HEK293 (cell line): ENCODE measurements at regions not wholly inside any gene's neighbourhood (a gene's known extent, or its start where the extent isn't known, plus 50 kb on each side); places are given as distances from the start of the nearest gene placed in this dataset.

Experiments
- CTCF ChIA-PET: fragments of 350-600 bp; formaldehyde crosslinking; extraction: SDS; loops from one replicate; lab custom pipeline; 2021; ENCODE audit warnings: antibody characterized with exemption; lab: Yijun Ruan, JAX
- POLR2A ChIA-PET: fragments of 300-600 bp; formaldehyde crosslinking; extraction: SDS; loops from one replicate; lab custom pipeline; 2020; ENCODE audit warnings: antibody characterized with exemption, inconsistent platforms; lab: Yijun Ruan, JAX
- H3K27ac ChIP-seq: fragments of 200-500 bp; sonication (Bioruptor generic); 2 replicates; pipeline ENCODE4 v1.5.1; 2014; ENCODE audit warnings: low read depth, low read length, control low read depth, inconsistent platforms; ENCODE audit errors: extremely low read depth
- H3K36me3 ChIP-seq, 2 experiments: fragments of 200-500 bp in 1 of 2; sonication (Bioruptor generic) in 1 of 2; 1 replicate in 1 of 2; 2 replicates in 1 of 2; pipeline ENCODE4 v1.5.1; 2014 to 2017; ENCODE audit warnings: inconsistent platforms in 2 of 2, low read length in 2 of 2; ENCODE audit not compliant: control insufficient read depth in 2 of 2, insufficient read depth in 1 of 2
- H3K4me1 ChIP-seq: fragments of 200-500 bp; sonication (Bioruptor generic); 2 replicates; pipeline ENCODE4 v1.5.1; 2014; ENCODE audit warnings: mild to moderate bottlenecking, low read length, inconsistent platforms; ENCODE audit not compliant: control insufficient read depth, insufficient read depth
- H3K4me3 ChIP-seq: 2 replicates; pipeline ENCODE4 v1.5.1; 2011; ENCODE audit warnings: low read depth, mild to moderate bottlenecking, control low read depth, low read length, moderate library complexity
- H3K9me3 ChIP-seq: fragments of 200-500 bp; sonication (Bioruptor generic); 2 replicates; pipeline ENCODE4 v1.5.1; 2014; ENCODE audit warnings: low read depth, low read length, inconsistent platforms; ENCODE audit not compliant: control insufficient read depth, insufficient read depth
- FEZF1 ChIP-seq: fragments of 450-650 bp; formaldehyde crosslinking; IDR thresholded peaks from 2 replicates; pipeline ENCODE4 v1.5.1; 2016; ENCODE audit warnings: missing biosample characterization, missing genetic modification characterization
- KLF10 ChIP-seq: fragments of 450-650 bp; IDR thresholded peaks from 2 replicates; pipeline ENCODE4 v1.5.1; 2018; ENCODE audit warnings: missing biosample characterization, mild to moderate bottlenecking, missing genetic modification characterization
- PATZ1 ChIP-seq: fragments of 450-650 bp; formaldehyde crosslinking; IDR thresholded peaks from 2 replicates; pipeline ENCODE4 v1.5.1; 2016; ENCODE audit warnings: missing biosample characterization, missing genetic modification characterization
- PBX3 ChIP-seq: sonication (generic); formaldehyde crosslinking; IDR thresholded peaks from 2 replicates; pipeline ENCODE4 v1.8.1; 2022; ENCODE audit warnings: mild to moderate bottlenecking, moderate library complexity, missing genetic modification reagents
- SALL2 ChIP-seq: fragments of 450-650 bp; formaldehyde crosslinking; IDR thresholded peaks from 2 replicates; pipeline ENCODE4 v1.5.0; 2017; ENCODE audit warnings: missing biosample characterization, mild to moderate bottlenecking, missing genetic modification characterization, borderline replicate concordance
- SCRT1 ChIP-seq: fragments of 450-650 bp; formaldehyde crosslinking; IDR thresholded peaks from 2 replicates; pipeline ENCODE4 v1.5.1; 2016; ENCODE audit warnings: missing biosample characterization, missing genetic modification characterization, borderline replicate concordance
- ZBTB8A ChIP-seq: fragments of 450-650 bp; formaldehyde crosslinking; IDR thresholded peaks from 2 replicates; pipeline ENCODE4 v1.5.1; 2016; ENCODE audit warnings: missing biosample characterization, missing genetic modification characterization
- ZNF23 ChIP-seq: fragments of 450-650 bp; formaldehyde crosslinking; IDR thresholded peaks from 2 replicates; pipeline ENCODE4 v1.5.1; 2016; ENCODE audit warnings: missing biosample characterization, missing genetic modification characterization, borderline replicate concordance
- ZNF280C ChIP-seq: fragments of 450-650 bp; formaldehyde crosslinking; IDR thresholded peaks from 2 replicates; pipeline ENCODE4 v1.5.1; 2016; ENCODE audit warnings: missing biosample characterization, missing genetic modification characterization
- ZNF292 ChIP-seq: fragments of 450-650 bp; formaldehyde crosslinking; IDR thresholded peaks from 2 replicates; pipeline ENCODE4 v1.5.1; 2016; ENCODE audit warnings: low read depth, missing biosample characterization, missing genetic modification characterization, borderline replicate concordance
- ZNF394 ChIP-seq: fragments of 450-650 bp; formaldehyde crosslinking; IDR thresholded peaks from 2 replicates; pipeline ENCODE4 v1.5.1; 2016; ENCODE audit warnings: missing biosample characterization, missing genetic modification characterization, mild to moderate bottlenecking, moderate library complexity, borderline replicate concordance
- ZNF416 ChIP-seq: fragments of 450-650 bp; formaldehyde crosslinking; IDR thresholded peaks from 2 replicates; pipeline ENCODE4 v1.5.1; 2016; ENCODE audit warnings: missing biosample characterization, missing genetic modification characterization
- ZNF433 ChIP-seq: fragments of 450-650 bp; formaldehyde crosslinking; IDR thresholded peaks from 2 replicates; pipeline ENCODE4 v1.5.1; 2016; ENCODE audit warnings: missing biosample characterization, missing genetic modification characterization, low read depth
- ZNF677 ChIP-seq: fragments of 450-650 bp; IDR thresholded peaks from 2 replicates; pipeline ENCODE4 v1.5.0; 2018; ENCODE audit warnings: missing biosample characterization, mild to moderate bottlenecking, missing genetic modification characterization, moderate library complexity
- ZNF692 ChIP-seq: fragments of 450-650 bp; formaldehyde crosslinking; IDR thresholded peaks from 2 replicates; pipeline ENCODE4 v1.5.1; 2016; ENCODE audit warnings: missing biosample characterization, missing genetic modification characterization
- TF ChIP-seq, protein P1 (sequence below): fragments of 450-650 bp; formaldehyde crosslinking; conservative IDR thresholded peaks from 2 replicates; pipeline ENCODE4 v1.5.1; 2016; ENCODE audit warnings: low read depth, missing biosample characterization, missing genetic modification characterization

GRCh38 chr20:22466447-22467171 is 117.8 kb downstream of the FOXA2 start (continued):
- TF ChIP-seq PATZ1 (tag by site-specific recombination) (no peak), ZNF394 (tag by site-specific recombination) (no peak), ZNF280C (tag by site-specific recombination) (no peak), SCRT1 (tag by site-specific recombination) (no peak), ZNF433 (tag by site-specific recombination) (no peak), SALL2 (tag by site-specific recombination) (no peak), ZBTB8A (tag by site-specific recombination) (no peak)

DNA sequence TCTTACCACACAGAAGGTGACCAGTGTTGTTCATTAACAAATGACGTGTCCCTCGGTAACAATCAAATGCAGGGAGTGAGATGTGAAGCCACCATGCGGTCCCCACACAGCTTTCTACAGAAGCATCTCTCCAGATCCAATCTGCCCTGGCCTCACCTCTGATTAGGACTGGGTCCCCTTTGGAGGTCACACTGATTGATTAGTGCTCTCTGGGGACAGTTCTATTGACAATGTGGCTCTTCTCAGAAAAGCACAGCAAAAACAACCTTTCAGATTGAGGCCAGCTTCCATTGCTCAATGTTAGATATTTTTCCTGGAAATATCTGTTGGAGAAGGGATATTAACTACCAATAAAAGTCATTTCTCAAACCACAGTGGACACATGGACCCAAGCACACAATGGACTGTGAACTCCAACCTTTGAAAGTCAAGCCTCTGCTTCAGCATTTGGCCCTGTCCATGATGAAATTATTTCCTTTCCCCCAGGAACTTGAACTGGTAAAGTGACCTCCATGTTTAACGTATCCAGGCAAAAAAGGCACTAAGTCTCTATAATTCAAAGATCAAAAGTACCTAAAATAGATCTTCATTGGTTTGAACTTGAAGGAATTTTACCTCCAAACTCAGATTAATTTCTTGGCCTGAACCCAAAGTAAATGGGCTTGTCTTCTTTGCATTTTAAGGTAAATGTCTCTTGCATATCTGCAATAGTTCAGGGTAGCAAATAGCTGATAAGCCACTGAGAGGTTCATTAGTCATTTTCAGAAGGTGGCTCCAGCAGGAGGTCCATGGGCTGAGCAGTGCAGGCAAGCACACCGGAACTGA is 118.5 kb downstream of the FOXA2 start:
- TF ChIP-seq, protein P1, sequence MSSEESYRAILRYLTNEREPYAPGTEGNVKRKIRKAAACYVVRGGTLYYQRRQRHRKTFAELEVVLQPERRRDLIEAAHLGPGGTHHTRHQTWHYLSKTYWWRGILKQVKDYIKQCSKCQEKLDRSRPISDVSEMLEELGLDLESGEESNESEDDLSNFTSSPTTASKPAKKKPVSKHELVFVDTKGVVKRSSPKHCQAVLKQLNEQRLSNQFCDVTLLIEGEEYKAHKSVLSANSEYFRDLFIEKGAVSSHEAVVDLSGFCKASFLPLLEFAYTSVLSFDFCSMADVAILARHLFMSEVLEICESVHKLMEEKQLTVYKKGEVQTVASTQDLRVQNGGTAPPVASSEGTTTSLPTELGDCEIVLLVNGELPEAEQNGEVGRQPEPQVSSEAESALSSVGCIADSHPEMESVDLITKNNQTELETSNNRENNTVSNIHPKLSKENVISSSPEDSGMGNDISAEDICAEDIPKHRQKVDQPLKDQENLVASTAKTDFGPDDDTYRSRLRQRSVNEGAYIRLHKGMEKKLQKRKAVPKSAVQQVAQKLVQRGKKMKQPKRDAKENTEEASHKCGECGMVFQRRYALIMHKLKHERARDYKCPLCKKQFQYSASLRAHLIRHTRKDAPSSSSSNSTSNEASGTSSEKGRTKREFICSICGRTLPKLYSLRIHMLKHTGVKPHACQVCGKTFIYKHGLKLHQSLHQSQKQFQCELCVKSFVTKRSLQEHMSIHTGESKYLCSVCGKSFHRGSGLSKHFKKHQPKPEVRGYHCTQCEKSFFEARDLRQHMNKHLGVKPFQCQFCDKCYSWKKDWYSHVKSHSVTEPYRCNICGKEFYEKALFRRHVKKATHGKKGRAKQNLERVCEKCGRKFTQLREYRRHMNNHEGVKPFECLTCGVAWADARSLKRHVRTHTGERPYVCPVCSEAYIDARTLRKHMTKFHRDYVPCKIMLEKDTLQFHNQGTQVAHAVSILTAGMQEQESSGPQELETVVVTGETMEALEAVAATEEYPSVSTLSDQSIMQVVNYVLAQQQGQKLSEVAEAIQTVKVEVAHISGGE (tag by site-specific recombination) = no peak
- no peak for TF ChIP-seq KLF10 (tag by site-specific recombination)
- no peak for TF ChIP-seq ZNF292 (tag by site-specific recombination)
- no peak for TF ChIP-seq PBX3 (CRISPR knock-in tag)
- TF ChIP-seq ZNF677 (tag by site-specific recombination) = no peak
- TF ChIP-seq ZNF416 (tag by site-specific recombination) = no peak
- no peak for TF ChIP-seq ZNF692 (tag by site-specific recombination)
- TF ChIP-seq ZNF23 (tag by site-specific recombination) = no peak
- no peak for TF ChIP-seq FEZF1 (tag by site-specific recombination)
- H3K4me1 ChIP-seq = peaks cover 28% of the 10 kb centered on the region
- no peak overlapping the region for H3K4me3 ChIP-seq
- ChIA-PET CTCF (interaction anchor here (0.5 to 2.9 kb wide), 3 partner anchors 13 to 894 kb away, joined by 3 to 16 read pairs (median 4); no protein-coding TSS in a partner anchor), POLR2A (no interaction called here)
- no peak overlapping the region for H3K27ac ChIP-seq
- H3K36me3 ChIP-seq = no peaks in the 10 kb centered on the region
- no peaks in the 10 kb centered on the region for H3K9me3 ChIP-seq
